Right atrium auricular region (tissue), 2 donors: ENCODE measurements at regions not wholly inside any gene's neighbourhood (a gene's known extent, or its start where the extent isn't known, plus 50 kb on each side); places are given as distances from the start of the nearest gene placed in this dataset.

Source experiments
- DNase-seq: peaks from one replicate; pipeline ENCODE4 v3.0.0-alpha.2; 2019; ENCODE audit warnings: low spot score
- H3K27ac ChIP-seq, 2 donors: fragments of 200-600 bp; sonication (generic); 1 replicate in 1 of 2; 2 replicates in 1 of 2; pipeline ENCODE4 v1.5.1; 2016 to 2019
- H3K27me3 ChIP-seq, 2 donors: fragments of 200-600 bp; sonication (generic); one replicate each; pipeline versions ENCODE4 v1.5.1 to v1.6.0; 2017 to 2019
- H3K36me3 ChIP-seq: fragments of 200-600 bp; sonication (generic); one replicate; pipeline ENCODE4 v1.5.1; 2016
- H3K4me1 ChIP-seq, 2 donors: fragments of 200-600 bp; sonication (generic); one replicate each; pipeline versions ENCODE4 v1.5.1 to v1.6.0; 2017 to 2019
- H3K4me3 ChIP-seq, 2 donors: fragments of 200-600 bp; sonication (generic); 1 replicate in 1 of 2; 2 replicates in 1 of 2; pipeline ENCODE4 v1.5.1; 2017 to 2019; ENCODE audit warnings: mild to moderate bottlenecking in 1 of 2, moderate library complexity in 1 of 2
- H3K9me3 ChIP-seq, 2 donors: fragments of 200-600 bp; sonication (generic); one replicate each; pipeline ENCODE4 v1.5.1; 2019
- CTCF ChIP-seq, 2 donors: fragments of 200-600 bp; sonication (generic); IDR thresholded peaks; one replicate each; pipeline ENCODE4 v1.5.1; 2019; ENCODE audit warnings: antibody characterized with exemption in 2 of 2

GRCh38 chr9:2257248-2257929 lies 242.2 kb downstream of the SMARCA2 start:
- Histone ChIP-seq H3K4me1 (peaks cover 0 to 6% of the 10 kb centered on the region in 2 donors), H3K36me3 (no peaks in the 10 kb centered on the region), H3K4me3 (no peak overlapping the region), H3K27ac (no peak overlapping the region), H3K9me3 (no peaks in the 10 kb centered on the region), H3K27me3 (no peaks in the 10 kb centered on the region)
- no peak for DNase-seq
- no peak for TF ChIP-seq CTCF (IDR thresholded peaks at IDR 0.05)

- H3K27ac ChIP-seq, result no peak overlapping the region
These were observed 245.5 kb downstream of the SMARCA2 start for GRCh38 chr9:2260417-2261306.

GRCh38 chr9:2261421-2262103 lies 246.4 kb downstream of the SMARCA2 start:
- Histone ChIP-seq H3K27ac (no peak overlapping the region), H3K27me3 (no peaks in the 10 kb centered on the region), H3K4me3 (no peak overlapping the region), H3K4me1 (peaks cover 0 to 6% of the 10 kb centered on the region in 2 donors), H3K36me3 (no peaks in the 10 kb centered on the region), H3K9me3 (no peaks in the 10 kb centered on the region)
- DNase-seq, result no peak
- no peak for TF ChIP-seq CTCF (IDR thresholded peaks at IDR 0.05)

More at GRCh38 chr9:2260417-2261306, 245.5 kb downstream of the SMARCA2 start:
- no peak for DNase-seq
- H3K36me3 ChIP-seq, result no peaks in the 10 kb centered on the region
- H3K4me3 ChIP-seq, result no peak overlapping the region
- no peaks in the 10 kb centered on the region for H3K9me3 ChIP-seq
- peaks cover 0 to 6% of the 10 kb centered on the region in 2 donors for H3K4me1 ChIP-seq
- no peaks in the 10 kb centered on the region for H3K27me3 ChIP-seq
- no peak for TF ChIP-seq CTCF (IDR thresholded peaks at IDR 0.05)

GRCh38 chr9:2262386-2263071 lies 247.4 kb downstream of the SMARCA2 start:
- no peak for DNase-seq
- Histone ChIP-seq H3K9me3 (no peaks in the 10 kb centered on the region), H3K4me1 (peaks cover 0 to 13% of the 10 kb centered on the region in 2 donors), H3K4me3 (no peak overlapping the region), H3K36me3 (no peaks in the 10 kb centered on the region), H3K27ac (no peak overlapping the region), H3K27me3 (no peaks in the 10 kb centered on the region)
- no peak for TF ChIP-seq CTCF (IDR thresholded peaks at IDR 0.05)

GRCh38 chr9:2263111-2263510 lies 248.0 kb downstream of the SMARCA2 start:
- Histone ChIP-seq H3K4me3 (no peak overlapping the region), H3K9me3 (no peaks in the 10 kb centered on the region), H3K27me3 (no peaks in the 10 kb centered on the region), H3K27ac (no peak overlapping the region), H3K4me1 (peaks cover 0 to 18% of the 10 kb centered on the region in 2 donors), H3K36me3 (no peaks in the 10 kb centered on the region)
- no peak for DNase-seq
- no peak for TF ChIP-seq CTCF (IDR thresholded peaks at IDR 0.05)
